ENCODE measurements at regions not wholly inside any gene's neighbourhood (a gene's known extent, or its start where the extent isn't known, plus 50 kb on each side); places are given as distances from the start of the nearest gene placed in this dataset.
"Not testable (repeated sequence)": the region's sequence is repeated elsewhere in the genome, so short reads cannot be mapped to it uniquely, and the experiment has no call there.

DNA sequence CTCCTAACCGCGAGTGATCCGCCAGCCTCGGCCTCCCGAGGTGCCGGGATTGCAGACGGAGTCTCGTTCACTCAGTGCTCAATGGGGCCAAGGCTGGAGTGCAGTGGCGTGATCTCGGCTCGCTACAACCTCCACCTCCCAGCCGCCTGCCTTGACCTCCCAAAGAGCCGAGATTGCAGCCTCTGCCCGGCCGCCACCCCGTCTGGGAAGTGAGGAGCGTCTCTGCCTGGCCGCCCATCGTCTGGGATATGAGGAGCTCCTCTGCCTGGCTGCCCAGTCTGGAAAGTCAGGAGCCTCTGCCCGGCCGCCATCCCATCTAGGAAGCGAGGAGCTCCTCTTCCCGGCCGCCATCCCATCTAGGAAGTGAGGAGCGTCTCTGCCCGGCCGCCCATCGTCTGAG is 58.8 kb upstream of the ANKRD30BL start:
- H3K36me3 ChIP-seq (ENCODE audit: insufficient read depth); H3K9ac ChIP-seq; H3K4me2 ChIP-seq; H3K27ac ChIP-seq; H3K4me3 ChIP-seq (IDR thresholded peaks at IDR 0.05; ENCODE audit: insufficient read depth, low read depth, low read length); H3K27me3 ChIP-seq (ENCODE audit: insufficient read depth, low read depth); H3K79me2 ChIP-seq (ENCODE audit: insufficient read depth, low read depth); H3K4me1 ChIP-seq (ENCODE audit: low read depth, poor library complexity, severe bottlenecking); H2AFZ ChIP-seq (ENCODE audit: low read depth); H4K20me1 ChIP-seq (ENCODE audit: insufficient read depth): not testable (repeated sequence)

DNA sequence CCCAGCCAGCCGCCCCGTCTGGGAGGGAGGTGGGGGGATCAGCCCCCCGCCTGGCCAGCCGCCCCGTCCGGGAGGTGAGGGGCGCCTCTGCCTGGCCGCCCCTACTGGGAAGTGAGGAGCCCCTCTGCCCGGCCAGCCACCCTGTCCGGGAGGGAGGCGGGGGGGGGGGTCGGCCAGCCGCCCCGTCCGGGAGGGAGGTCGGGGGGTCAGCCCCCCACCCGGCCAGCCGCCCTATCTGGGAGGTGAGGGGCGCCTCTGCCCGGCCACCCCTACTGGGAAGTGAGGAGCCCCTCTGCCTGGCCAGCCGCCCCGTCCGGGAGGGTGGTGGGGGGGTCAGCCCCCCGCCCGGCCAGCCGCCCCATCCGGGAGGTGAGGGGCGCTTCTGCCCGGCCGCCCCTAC is 60.1 kb upstream of the ANKRD30BL start:
- H3K9ac ChIP-seq; H3K4me3 ChIP-seq (IDR thresholded peaks at IDR 0.05; ENCODE audit: insufficient read depth, low read depth, low read length); H3K36me3 ChIP-seq (ENCODE audit: insufficient read depth); H4K20me1 ChIP-seq (ENCODE audit: insufficient read depth); H3K27me3 ChIP-seq (ENCODE audit: insufficient read depth, low read depth); H3K27ac ChIP-seq; H3K4me1 ChIP-seq (ENCODE audit: low read depth, poor library complexity, severe bottlenecking); H2AFZ ChIP-seq (ENCODE audit: low read depth); H3K79me2 ChIP-seq (ENCODE audit: insufficient read depth, low read depth); H3K4me2 ChIP-seq: not testable (repeated sequence)

DNA sequence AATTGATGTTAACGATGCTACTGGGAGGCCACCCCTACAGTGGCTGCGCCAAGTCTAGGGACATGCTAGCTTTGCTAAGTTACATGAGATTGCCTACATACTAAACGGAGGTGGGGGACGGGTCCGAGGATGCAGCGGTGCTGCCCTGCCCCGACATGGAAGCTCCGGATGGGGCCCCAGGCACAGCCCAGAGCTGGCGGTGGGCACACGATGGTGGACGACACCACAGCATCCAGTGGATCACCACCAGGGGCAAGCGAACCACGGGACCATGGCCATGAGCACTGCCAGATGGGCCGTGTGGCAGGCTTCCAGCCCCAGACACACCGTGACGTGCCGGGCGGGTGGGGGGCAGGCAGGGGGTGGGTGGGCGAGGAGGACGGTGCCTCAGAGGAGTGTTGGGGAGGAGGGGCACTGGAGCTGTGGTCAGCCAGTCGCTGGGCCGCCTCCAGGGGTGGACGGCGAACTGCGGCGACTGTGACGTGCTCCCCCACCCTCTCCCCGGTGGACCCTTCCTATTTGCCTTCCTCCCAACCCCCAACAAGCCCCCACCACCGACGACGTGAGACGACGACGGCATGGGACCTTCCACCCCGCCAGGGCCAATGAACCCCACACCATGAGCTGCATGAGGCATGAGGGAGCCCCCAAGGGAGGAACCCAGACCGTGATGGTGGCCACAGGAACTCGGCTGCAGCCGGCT is 90.6 kb upstream of the ANKRD30BL start:
- H3K27me3 ChIP-seq (ENCODE audit: insufficient read depth, low read depth), result no peaks in the 10 kb centered on the region
- H3K4me1 ChIP-seq (ENCODE audit: low read depth, poor library complexity, severe bottlenecking), result no peaks in the 10 kb centered on the region
- no peaks in the 10 kb centered on the region for H3K36me3 ChIP-seq (ENCODE audit: insufficient read depth)
- no peak overlapping the region for H2AFZ ChIP-seq (ENCODE audit: low read depth)
- H3K9ac ChIP-seq, result no peak overlapping the region
- TF ChIP-seq, protein P1, sequence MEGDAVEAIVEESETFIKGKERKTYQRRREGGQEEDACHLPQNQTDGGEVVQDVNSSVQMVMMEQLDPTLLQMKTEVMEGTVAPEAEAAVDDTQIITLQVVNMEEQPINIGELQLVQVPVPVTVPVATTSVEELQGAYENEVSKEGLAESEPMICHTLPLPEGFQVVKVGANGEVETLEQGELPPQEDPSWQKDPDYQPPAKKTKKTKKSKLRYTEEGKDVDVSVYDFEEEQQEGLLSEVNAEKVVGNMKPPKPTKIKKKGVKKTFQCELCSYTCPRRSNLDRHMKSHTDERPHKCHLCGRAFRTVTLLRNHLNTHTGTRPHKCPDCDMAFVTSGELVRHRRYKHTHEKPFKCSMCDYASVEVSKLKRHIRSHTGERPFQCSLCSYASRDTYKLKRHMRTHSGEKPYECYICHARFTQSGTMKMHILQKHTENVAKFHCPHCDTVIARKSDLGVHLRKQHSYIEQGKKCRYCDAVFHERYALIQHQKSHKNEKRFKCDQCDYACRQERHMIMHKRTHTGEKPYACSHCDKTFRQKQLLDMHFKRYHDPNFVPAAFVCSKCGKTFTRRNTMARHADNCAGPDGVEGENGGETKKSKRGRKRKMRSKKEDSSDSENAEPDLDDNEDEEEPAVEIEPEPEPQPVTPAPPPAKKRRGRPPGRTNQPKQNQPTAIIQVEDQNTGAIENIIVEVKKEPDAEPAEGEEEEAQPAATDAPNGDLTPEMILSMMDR (conservative IDR thresholded peaks at IDR 0.05; ENCODE audit: low read depth, low read length), result no peak
- no peak overlapping the region for H3K4me3 ChIP-seq (IDR thresholded peaks at IDR 0.05; ENCODE audit: insufficient read depth, low read depth, low read length)
- H3K79me2 ChIP-seq (ENCODE audit: insufficient read depth, low read depth), result no peaks in the 10 kb centered on the region
- H3K4me2 ChIP-seq, result no peak overlapping the region
- no peak overlapping the region for H3K27ac ChIP-seq
- no peaks in the 10 kb centered on the region for H4K20me1 ChIP-seq (ENCODE audit: insufficient read depth)

DNA sequence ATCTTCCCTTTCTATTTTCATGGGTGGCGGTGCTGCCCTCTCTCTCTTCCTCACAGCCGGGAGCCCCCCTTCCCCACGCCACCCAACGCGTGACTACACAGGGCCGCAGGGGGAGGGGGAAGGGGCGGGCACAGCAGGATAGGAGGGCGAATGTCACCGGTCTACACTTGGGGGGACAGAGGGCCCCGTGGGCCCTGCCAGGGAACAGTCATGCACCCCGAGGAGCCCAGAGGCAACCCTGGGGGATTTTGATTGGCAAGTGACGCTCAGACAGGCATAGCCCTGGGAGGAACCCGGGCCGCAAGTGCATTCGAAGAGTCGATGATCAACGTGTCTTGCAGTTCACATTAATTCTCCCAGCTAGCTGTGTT is 91.1 kb upstream of the ANKRD30BL start:
- Histone ChIP-seq H4K20me1 (ENCODE audit: insufficient read depth) (no peaks in the 10 kb centered on the region), H3K79me2 (ENCODE audit: insufficient read depth, low read depth) (no peaks in the 10 kb centered on the region), H3K36me3 (ENCODE audit: insufficient read depth) (no peaks in the 10 kb centered on the region), H3K4me1 (ENCODE audit: low read depth, poor library complexity, severe bottlenecking) (no peaks in the 10 kb centered on the region), H3K27me3 (ENCODE audit: insufficient read depth, low read depth) (no peaks in the 10 kb centered on the region), H3K9ac (no peak overlapping the region), H3K27ac (no peak overlapping the region), H3K4me3 (IDR thresholded peaks at IDR 0.05; ENCODE audit: insufficient read depth, low read depth, low read length) (no peak overlapping the region), H3K4me2 (no peak overlapping the region), H2AFZ (ENCODE audit: low read depth) (no peak overlapping the region)
- TF ChIP-seq, protein P1 (conservative IDR thresholded peaks at IDR 0.05; ENCODE audit: low read depth, low read length), result no peak

DNA sequence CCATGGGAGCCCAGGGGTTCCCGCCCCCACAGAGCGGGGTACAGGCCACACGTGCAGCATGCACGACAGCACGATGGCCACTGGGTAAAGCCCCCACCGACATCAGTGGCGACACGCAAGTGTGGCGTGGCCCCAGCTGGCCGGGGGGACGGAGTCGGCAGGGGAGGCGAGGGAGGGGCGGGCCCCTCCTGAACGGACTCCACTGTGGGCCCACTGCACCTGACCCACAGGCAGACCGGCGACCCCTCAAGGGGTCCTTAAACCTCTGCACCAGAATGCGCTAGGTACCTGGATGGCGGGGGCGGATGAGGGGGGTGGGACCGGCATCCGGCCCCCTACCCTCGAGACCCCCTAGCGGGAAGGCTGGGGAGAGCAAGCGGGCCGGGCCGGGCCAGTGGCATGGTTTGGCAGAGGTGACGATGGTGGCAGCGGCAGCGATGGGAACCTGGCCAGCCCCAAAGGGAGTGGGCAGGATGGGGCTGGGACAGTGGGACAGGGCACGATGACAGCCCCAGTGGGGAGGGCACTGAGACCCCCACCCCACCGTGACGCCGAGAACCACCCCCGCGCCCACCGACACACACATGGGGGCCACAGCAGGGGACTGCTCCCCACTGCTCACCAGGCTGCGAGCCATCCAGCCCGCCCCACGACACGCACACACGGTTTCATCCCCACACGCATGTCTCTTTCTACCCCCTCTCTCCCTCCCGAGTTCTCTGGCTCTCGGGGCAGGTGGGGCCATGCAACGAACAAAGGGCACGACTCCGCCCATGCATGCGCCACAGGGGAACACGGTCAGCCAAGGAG is 91.9 kb upstream of the ANKRD30BL start:
- no peak overlapping the region for H2AFZ ChIP-seq (ENCODE audit: low read depth)
- no peak overlapping the region for H3K4me3 ChIP-seq (IDR thresholded peaks at IDR 0.05; ENCODE audit: insufficient read depth, low read depth, low read length)
- H4K20me1 ChIP-seq (ENCODE audit: insufficient read depth), result no peaks in the 10 kb centered on the region
- H3K36me3 ChIP-seq (ENCODE audit: insufficient read depth), result no peaks in the 10 kb centered on the region
- no peaks in the 10 kb centered on the region for H3K4me1 ChIP-seq (ENCODE audit: low read depth, poor library complexity, severe bottlenecking)
- TF ChIP-seq, protein P1 (conservative IDR thresholded peaks at IDR 0.05; ENCODE audit: low read depth, low read length), result no peak
- no peaks in the 10 kb centered on the region for H3K79me2 ChIP-seq (ENCODE audit: insufficient read depth, low read depth)
- no peak overlapping the region for H3K27ac ChIP-seq
- no peaks in the 10 kb centered on the region for H3K27me3 ChIP-seq (ENCODE audit: insufficient read depth, low read depth)
- H3K9ac ChIP-seq, result no peak overlapping the region
- H3K4me2 ChIP-seq, result no peak overlapping the region

DNA sequence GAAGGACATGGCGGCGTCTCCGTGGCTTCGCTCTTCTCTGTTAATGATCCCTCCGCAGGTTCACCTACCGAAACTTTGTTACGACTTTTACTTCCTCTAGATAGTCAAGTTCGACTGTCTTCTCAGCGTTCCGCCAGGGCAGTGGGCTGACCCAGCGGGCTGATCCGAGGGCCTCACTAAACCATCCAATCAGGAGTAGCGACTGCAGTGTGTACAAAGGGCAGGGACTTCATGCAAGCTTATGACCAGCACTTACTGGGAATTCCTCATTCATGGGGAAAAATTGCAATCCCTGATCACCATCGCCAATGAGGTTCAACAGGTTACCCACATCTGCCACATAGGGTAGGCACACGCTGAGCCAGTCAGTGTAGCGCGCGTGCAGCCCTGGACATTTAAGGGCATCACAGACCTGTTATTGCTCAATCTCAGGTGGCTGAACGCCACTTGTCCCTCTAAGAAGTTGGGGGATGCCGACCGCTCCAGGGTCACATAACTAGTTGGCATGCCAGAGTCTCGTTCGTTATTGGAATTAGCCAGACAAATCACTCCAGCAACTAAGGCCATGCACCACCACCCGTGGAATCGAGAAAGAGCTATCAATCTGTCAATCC is 92.7 kb upstream of the ANKRD30BL start:
- H3K79me2 ChIP-seq (ENCODE audit: insufficient read depth, low read depth); H3K36me3 ChIP-seq (ENCODE audit: insufficient read depth); H2AFZ ChIP-seq (ENCODE audit: low read depth); H3K4me2 ChIP-seq; H3K27ac ChIP-seq; H3K27me3 ChIP-seq (ENCODE audit: insufficient read depth, low read depth); H4K20me1 ChIP-seq (ENCODE audit: insufficient read depth); H3K4me3 ChIP-seq (IDR thresholded peaks at IDR 0.05; ENCODE audit: insufficient read depth, low read depth, low read length); H3K9ac ChIP-seq; H3K4me1 ChIP-seq (ENCODE audit: low read depth, poor library complexity, severe bottlenecking): not testable (repeated sequence)

Data from KMS-11 (cell line).